Fibroblast of skin of abdomen (primary cell): ENCODE measurements at regions not wholly inside any gene's neighbourhood (a gene's known extent, or its start where the extent isn't known, plus 50 kb on each side); places are given as distances from the start of the nearest gene placed in this dataset.
"Not testable (repeated sequence)": the region's sequence is repeated elsewhere in the genome, so short reads cannot be mapped to it uniquely, and the experiment has no call there.

Experiments used
- DNase-seq: peaks from one replicate; pipeline ENCODE4 v3.0.0-alpha.2; 2013

- not testable (repeated sequence) for DNase-seq
Observed at GRCh38 chrX:45467537-45467936, 266.9 kb upstream of the DIPK2B start.

- not testable (repeated sequence) for DNase-seq
Observed at GRCh38 chrX:45455732-45456131, 255.1 kb upstream of the DIPK2B start.

GRCh38 chrX:45454290-45454689 is 253.6 kb upstream of the DIPK2B start:
- no peak for DNase-seq

- DNase-seq = peak; percentile 62
Observed at GRCh38 chrX:45449982-45450381, 249.3 kb upstream of the DIPK2B start.

- no peak for DNase-seq
Observed at GRCh38 chrX:45447995-45448394, 247.3 kb upstream of the DIPK2B start.

- DNase-seq = no peak
Observed at GRCh38 chrX:45447331-45447730, 246.7 kb upstream of the DIPK2B start.

- DNase-seq = peak; percentile 85
Observed at GRCh38 chrX:45445745-45446412, 245.2 kb upstream of the DIPK2B start.

- no peak for DNase-seq
Observed at GRCh38 chrX:45437186-45437585, 236.5 kb upstream of the DIPK2B start.

- no peak for DNase-seq
Observed at GRCh38 chrX:45435481-45435880, 234.8 kb upstream of the DIPK2B start.

- DNase-seq = no peak
Observed at GRCh38 chrX:45434231-45434630, 233.6 kb upstream of the DIPK2B start.

GRCh38 chrX:45428831-45429230 is 228.2 kb upstream of the DIPK2B start:
- peak; percentile 69 for DNase-seq

GRCh38 chrX:45424326-45424725 is 223.7 kb upstream of the DIPK2B start:
- peak; percentile 17 for DNase-seq

- peak; percentile 67 for DNase-seq
Observed at GRCh38 chrX:45422216-45422925, 221.7 kb upstream of the DIPK2B start.

- no peak for DNase-seq
Observed at GRCh38 chrX:45421806-45422205, 221.1 kb upstream of the DIPK2B start.

- DNase-seq = no peak
Observed at GRCh38 chrX:45404206-45404605, 203.5 kb upstream of the DIPK2B start.

GRCh38 chrX:45401923-45402322 is 201.2 kb upstream of the DIPK2B start:
- no peak for DNase-seq

GRCh38 chrX:45400951-45401725 is 200.5 kb upstream of the DIPK2B start:
- not testable (repeated sequence) for DNase-seq

- DNase-seq = peak; percentile 76
Observed at GRCh38 chrX:45400027-45400779, 199.5 kb upstream of the DIPK2B start.

GRCh38 chrX:45385757-45386156 is 185.1 kb upstream of the DIPK2B start:
- DNase-seq = peak; percentile 69

GRCh38 chrX:45381841-45382240 is 181.2 kb upstream of the DIPK2B start:
- DNase-seq = no peak

- DNase-seq = no peak
Observed at GRCh38 chrX:45381366-45381765, 180.7 kb upstream of the DIPK2B start.

- DNase-seq = peak; percentile 51
Observed at GRCh38 chrX:45379236-45379635, 178.6 kb upstream of the DIPK2B start.

- DNase-seq = no peak
Observed at GRCh38 chrX:45372151-45372550, 171.5 kb upstream of the DIPK2B start.
